DMS114 treated with DMSO at 0.1 percent for 48 hours (cell line): ENCODE measurements at regions not wholly inside any gene's neighbourhood (a gene's known extent, or its start where the extent isn't known, plus 50 kb on each side); places are given as distances from the start of the nearest gene placed in this dataset.

Experiments used
- DNase-seq: peaks from one replicate; lab custom pipeline; 2025; ENCODE audit not compliant: unreplicated experiment; lab: John Stamatoyannopoulos, UW

- no peak for DNase-seq
These were observed 61.7 kb upstream of the NEBL start for GRCh38 chr10:20958764-20959163.

- DNase-seq = no peak
These were observed 61.1 kb upstream of the NEBL start for GRCh38 chr10:20958225-20958624.

- no peak for DNase-seq
These were observed 60.6 kb upstream of the NEBL start for GRCh38 chr10:20957744-20958143.

- DNase-seq = no peak
These were observed 59.7 kb upstream of the NEBL start for GRCh38 chr10:20956843-20957242.

- no peak for DNase-seq
These were observed 58.3 kb upstream of the NEBL start for GRCh38 chr10:20955355-20955893.

- DNase-seq = no peak
These were observed 57.4 kb upstream of the NEBL start for GRCh38 chr10:20954519-20954918.

GRCh38 chr10:20953120-20953519 is 56.0 kb upstream of the NEBL start:
- no peak for DNase-seq

- DNase-seq = no peak
These were observed 52.9 kb upstream of the NEBL start for GRCh38 chr10:20949967-20950366.

GRCh38 chr10:20948686-20949327 is 51.7 kb upstream of the NEBL start:
- no peak for DNase-seq
